GM19438 (cell line): ENCODE measurements at regions not wholly inside any gene's neighbourhood (a gene's known extent, or its start where the extent isn't known, plus 50 kb on each side); places are given as distances from the start of the nearest gene placed in this dataset.

Experiments used
- ATAC-seq: cut with Tn5 transposase; IDR thresholded peaks from one replicate; pipeline ENCODE4 v1.9.1; 2021; ENCODE audit warnings: low read depth; ENCODE audit not compliant: unreplicated experiment

DNA sequence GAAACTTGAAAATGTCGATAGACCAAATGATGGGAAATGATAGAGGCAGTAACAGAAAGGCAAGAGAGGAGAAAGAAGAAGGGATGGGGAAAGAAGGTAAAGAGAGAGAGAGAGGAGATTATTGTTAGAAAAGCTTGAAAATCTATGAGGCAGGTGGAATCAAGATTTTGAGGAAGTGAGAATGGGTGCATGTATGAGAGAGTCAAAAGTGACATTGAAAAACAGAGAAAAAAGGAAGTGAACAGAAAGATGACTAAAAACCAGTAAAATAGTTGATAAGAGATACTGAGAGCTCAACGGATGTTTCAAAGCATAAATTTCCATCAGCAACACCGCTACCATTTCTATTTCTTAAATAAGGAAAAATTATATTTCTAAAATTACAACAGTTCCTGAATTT, 327.4 kb upstream of the CWC22 start:
- peak; percentile 98 for ATAC-seq

DNA sequence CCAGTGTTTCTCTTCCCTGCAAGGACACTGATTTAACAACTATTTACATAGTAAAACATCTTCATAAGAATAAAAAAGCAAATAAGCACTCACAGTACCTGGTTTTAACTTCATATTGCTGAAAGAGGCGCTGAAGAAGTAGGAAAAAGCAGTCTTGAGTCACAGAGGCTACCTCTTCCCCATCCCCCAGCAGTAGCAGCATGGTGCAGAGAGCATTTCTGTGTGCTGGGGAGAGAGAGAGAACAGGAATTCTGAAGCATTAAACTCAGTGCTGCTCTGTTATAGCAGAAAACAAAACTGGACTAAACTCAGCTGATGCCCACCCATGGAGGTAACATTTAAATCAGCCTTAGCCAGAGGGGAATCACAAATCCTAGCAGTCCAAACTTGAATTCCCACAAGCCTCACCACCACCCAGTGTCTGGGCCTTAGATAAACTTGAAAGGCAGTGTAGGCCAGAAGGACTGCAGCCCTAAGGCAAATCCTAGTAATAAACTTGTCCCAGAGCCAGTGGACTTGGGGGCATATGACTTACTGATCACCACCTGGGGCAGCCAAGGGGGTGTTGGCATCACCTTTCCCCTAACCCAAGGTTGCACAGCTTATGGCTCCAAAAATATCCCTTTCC, 321.8 kb upstream of the CWC22 start:
- no peak for ATAC-seq

- ATAC-seq, result no peak
Observed at GRCh38 chr2:180327185-180327584, 320.1 kb upstream of the CWC22 start.

DNA sequence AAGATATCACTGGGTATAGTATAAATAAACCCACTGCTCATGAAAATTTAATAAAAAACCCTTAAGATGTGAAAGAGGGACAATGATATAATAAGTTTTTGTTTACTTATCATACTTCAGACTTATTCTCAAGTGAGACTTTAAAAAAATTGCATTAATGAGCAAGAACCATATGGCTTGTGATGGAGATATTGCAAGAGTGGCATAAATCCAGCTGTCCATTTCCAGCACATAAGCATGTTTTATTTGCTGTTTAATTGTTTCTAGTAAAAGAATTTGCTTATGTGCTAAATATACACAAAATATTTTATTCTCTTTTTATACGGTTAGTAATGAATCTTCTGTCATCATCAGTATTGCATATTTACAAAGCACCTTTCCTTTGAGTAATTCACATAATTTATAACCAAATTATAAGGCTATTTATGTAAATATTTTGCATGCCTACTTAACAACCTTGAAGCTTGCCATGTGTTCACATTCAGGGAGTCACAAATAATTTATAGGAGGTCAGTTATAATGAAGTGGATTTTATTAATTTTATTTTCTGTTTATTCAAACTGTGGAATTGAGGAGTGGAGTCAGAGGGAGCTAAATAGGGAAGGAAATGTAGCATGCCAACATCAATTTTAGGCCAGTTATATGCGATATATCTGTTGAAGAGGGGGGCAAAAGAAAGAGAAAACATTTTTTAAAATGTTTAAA, 318.5 kb upstream of the CWC22 start:
- ATAC-seq, result no peak

DNA sequence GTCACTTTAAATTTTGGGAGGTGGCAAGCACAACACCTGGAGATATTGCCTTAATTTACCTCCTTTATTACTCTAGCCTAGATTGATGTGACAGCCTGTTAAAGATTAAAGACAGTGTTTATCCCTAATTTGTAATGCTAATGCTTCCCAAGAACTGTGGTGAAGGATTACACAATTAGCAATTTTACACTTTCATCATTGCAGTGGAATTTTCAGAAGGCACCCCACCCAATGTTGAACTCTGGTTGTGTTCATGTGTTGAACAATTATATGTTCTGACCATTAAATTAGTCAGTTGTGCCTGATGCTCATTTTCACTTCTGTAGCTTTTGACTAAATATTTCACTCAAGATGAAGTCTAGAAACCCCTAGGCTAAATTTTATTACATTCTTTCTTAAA, 317.1 kb upstream of the CWC22 start:
- ATAC-seq, result no peak

DNA sequence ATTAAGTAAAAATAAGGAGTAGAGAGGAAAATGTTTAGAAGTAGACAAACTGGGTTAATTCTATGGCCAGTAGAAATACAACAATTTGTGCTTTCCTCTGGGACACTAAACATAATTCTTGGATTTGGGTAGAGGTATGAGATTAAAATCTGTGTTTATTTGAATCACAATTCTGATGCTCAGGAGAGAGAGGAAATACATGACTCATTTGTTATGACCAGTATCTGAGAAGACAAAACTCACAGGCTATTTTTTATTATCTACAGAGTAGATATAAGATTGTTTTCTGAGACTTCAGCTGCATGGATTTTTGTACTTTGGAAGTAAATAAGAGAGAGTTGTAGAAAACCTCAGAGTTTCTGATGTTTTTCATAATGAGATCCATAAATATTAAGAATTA, 315.7 kb upstream of the CWC22 start:
- ATAC-seq, result no peak

DNA sequence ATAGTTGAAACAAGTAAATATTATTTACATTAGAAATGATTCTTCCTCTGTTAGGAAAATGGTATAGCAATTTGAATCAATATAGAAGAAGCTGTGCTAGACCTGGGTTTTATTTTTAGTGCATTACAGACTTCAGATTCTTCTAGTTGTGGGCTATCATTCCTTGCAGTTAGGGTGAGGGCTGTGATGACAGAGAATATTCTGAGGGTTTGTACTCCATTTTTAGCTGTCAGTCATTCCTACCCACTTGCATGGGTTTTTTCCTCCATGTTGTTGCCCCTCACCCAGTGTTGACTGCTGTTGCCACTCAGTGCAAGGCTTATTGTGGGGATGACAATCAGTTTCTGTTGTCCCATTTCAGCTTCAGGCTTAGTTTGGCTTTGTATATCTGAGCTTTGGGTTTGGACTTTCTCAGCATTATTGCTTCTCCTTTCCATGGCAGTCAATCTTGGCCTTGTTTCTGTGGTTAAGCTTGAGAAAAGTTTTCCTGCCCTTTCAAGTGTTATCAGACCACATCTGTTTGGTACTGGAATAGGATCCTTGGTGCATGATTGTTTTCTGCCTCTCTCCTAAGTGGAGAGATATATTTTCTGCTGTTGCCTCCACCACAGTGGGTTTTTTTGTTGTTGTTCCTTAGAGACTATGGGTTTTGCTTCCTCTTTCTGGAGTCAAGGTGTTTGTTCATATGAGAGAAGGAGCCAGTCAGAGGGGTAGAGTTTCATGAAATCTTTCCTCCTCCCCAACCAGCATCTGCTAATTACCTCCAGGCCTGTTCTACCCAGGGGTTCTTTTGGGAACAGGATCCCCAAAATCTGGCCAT, 312.7 kb upstream of the CWC22 start:
- ATAC-seq, result peak; percentile 85

- no peak for ATAC-seq
Observed at GRCh38 chr2:180314086-180314485, 307.0 kb upstream of the CWC22 start.

- ATAC-seq, result no peak
Observed at GRCh38 chr2:180312542-180312941, 305.4 kb upstream of the CWC22 start.

DNA sequence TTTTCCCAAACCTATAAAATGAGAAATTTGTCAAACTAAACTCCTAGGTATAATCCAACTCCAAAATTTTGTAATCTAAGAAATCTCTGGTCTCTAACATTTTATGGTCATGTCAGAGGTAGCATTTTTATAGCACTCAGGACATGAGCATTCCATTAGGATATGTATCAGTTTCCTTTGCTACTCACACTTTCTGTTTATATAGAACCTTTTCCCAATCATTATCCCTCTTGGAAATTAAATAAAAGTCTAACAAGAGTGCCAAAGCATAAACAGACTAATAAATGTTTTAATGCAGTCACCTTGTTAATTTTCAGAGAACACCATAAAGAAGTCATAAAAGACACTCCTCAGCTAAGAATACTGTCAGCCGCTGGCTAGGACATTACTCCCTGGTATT, 300.0 kb upstream of the CWC22 start:
- no peak for ATAC-seq

- no peak for ATAC-seq
Observed at GRCh38 chr2:180306346-180306745, 299.2 kb upstream of the CWC22 start.

GRCh38 chr2:180291552-180292421, 284.7 kb upstream of the CWC22 start:
- no peak for ATAC-seq

DNA sequence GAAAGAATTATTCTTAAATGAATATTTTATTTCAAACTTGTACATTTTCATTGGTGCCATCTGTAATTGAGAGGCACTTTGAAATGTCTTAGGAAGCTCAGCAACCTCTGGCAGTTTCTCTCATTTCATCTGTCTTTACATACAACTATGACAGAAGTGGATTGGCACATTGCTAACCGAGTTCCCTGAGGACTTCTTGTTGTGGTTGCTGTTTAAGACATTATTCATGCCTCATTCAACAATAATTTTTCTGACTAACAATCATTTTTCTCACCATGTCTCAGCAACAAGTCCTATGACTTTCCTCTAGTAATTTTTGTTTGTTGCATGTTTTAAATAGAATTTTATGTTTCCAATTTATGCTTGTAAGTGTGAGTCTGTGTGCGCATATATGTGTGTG, 284.0 kb upstream of the CWC22 start:
- ATAC-seq, result no peak

DNA sequence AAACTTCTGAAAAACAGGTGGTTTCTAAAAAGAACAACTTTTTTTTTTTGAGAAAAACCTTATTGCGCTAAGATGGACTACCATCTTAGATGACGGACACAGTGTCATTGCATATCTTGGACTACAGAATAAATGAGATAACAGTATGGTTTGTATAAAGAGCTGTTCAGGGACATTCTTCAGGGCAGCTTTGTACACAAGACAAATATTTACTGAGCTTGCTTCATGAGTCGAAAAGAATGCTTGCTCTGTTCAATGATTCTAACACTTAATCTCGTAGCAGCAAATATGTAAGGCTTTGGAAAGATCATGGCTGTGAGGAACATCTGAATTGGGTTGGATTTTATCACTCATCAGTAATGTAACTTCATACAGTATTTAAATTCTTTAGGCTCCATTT, 282.5 kb upstream of the CWC22 start:
- ATAC-seq, result no peak

DNA sequence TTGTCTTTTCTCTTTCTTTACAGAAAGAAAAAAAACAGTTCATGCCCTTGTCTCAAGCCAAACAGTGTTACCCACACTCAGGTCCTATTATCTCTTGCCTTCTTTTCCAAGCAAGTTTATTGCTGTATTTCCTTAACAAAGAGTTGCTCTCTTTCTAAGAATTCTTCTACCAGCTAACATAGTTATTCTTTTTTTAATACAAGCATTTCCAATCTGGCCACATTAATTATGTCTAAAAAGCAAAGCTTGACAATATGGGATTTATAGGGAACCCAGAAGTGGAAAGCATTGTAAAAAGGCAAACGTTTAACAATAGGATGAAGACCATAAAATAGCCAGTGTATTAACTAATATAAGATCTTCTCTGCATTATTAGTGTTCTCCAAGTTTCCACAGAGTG, 272.5 kb upstream of the CWC22 start:
- no peak for ATAC-seq

DNA sequence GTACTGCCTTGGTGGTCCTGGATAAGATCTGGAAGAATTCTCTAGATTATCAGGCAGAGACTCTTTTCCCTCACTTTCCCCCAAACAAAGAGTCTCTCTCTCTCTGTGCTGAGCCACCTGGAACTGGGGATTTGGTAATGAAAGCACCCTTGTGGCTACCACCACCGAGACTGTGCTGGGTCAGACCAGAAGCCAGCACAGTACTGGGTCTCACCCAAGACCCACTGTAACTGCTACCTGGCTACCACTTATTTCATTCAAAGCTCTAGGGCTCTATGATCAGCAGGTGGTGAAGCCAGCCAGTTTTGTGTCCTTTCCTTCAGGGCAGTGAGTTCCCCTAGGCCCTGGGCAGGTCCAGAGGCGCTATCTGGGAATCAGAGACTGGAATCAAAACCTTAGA, 269.6 kb upstream of the CWC22 start:
- no peak for ATAC-seq

DNA sequence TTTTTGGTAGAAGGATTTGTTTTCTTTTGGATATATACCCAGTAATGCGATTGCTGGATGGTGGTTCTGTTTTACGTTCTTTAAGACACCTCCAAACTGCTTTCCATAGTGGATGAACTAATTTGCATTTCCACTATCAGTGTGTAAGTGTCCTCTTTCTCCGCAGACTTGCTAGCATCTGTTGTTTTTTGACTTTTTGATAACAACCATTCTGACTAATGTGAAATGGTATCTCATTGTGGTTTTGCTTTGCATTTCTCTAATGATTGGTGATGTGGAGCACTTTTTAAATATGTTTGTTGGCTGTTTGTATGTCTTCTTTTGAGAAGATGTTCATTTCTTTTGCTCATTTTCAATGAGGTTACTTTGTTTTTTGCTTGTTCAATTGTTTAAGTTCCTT, 260.9 kb upstream of the CWC22 start:
- ATAC-seq, result no peak

- no peak for ATAC-seq
Observed at GRCh38 chr2:180261976-180262375, 254.9 kb upstream of the CWC22 start.

DNA sequence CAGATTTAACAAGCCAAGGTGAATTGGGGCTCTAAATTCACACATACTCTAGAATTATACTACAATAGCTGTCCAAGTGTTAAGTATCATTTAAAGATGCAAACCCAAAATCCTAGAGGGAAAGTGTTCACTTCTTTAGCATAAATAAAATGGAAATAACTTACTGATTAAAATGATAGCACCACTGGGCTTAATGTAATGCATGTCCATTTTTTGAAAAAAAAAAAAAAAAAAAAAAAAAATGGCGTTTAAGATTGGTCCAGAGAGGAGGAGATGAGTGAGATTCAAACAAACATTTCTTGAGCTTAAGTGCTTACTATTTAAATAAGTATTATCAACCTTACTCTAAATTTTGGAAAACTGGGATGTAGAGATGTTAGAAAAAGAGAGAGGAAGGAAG, 251.5 kb upstream of the CWC22 start:
- ATAC-seq, result no peak

GRCh38 chr2:180258041-180258537, 251.0 kb upstream of the CWC22 start:
- ATAC-seq, result no peak

GRCh38 chr2:180257247-180257646, 250.2 kb upstream of the CWC22 start:
- no peak for ATAC-seq
